ENCODE measurements at regions not wholly inside any gene's neighbourhood (a gene's known extent, or its start where the extent isn't known, plus 50 kb on each side); places are given as distances from the start of the nearest gene placed in this dataset.
"Not testable (repeated sequence)": the region's sequence is repeated elsewhere in the genome, so short reads cannot be mapped to it uniquely, and the experiment has no call there.

GRCh38 chr2:83155826-83156225 is 1303.3 kb downstream of the SUCLG1 start:
- DNase-seq (ENCODE audit: low read depth) = no peak

- no peak for DNase-seq (ENCODE audit: low read depth)
Observed at GRCh38 chr2:83143946-83144345, 1315.1 kb downstream of the SUCLG1 start.

GRCh38 chr2:83142934-83143333 is 1316.1 kb downstream of the SUCLG1 start:
- no peak for DNase-seq (ENCODE audit: low read depth)

- DNase-seq (ENCODE audit: low read depth) = no peak
Observed at GRCh38 chr2:83115606-83116005, 1343.5 kb downstream of the SUCLG1 start.

DNA sequence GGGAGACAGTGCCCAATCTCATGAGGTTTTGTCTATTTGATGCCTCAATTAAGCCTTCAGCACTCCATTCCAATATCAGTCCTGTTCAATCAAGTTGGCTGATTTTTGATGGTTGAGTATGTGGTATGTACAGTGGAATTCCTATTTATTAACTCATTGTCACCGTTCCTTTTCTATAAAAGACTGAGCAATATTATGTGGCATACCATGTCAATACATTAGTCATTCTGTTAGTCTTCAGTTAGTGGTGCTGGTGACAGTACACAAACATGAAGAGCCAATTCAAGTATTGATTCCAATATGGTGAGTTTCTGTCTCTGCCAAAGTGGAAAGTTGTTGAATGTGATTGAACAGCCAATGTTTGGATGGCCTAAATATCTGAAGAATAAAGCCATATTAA is 1343.9 kb downstream of the SUCLG1 start:
- no peak for DNase-seq (ENCODE audit: low read depth)

GRCh38 chr2:83113953-83114352 is 1345.1 kb downstream of the SUCLG1 start:
- DNase-seq (ENCODE audit: low read depth) = no peak

DNA sequence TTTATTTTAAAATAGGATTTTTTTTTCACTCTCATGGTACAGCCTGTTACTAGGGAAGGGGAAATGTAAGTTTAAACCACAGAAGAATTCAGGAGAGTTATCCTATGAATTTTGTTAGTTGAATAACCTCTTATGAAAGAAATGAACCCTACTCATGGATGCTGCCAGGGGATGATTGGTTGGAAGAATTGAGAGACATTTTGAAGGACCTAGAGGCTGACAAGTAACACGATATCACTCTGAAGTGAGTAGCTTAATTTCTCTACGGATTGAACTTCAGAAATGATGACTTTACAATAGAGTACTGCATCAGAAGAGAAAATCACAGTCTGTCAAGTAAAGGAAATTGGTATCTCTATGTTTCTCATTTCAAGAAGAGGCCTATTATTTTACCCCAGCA is 1346.2 kb downstream of the SUCLG1 start:
- no peak for DNase-seq (ENCODE audit: low read depth)

GRCh38 chr2:83109284-83109683 is 1349.8 kb downstream of the SUCLG1 start:
- no peak for DNase-seq (ENCODE audit: low read depth)

DNA sequence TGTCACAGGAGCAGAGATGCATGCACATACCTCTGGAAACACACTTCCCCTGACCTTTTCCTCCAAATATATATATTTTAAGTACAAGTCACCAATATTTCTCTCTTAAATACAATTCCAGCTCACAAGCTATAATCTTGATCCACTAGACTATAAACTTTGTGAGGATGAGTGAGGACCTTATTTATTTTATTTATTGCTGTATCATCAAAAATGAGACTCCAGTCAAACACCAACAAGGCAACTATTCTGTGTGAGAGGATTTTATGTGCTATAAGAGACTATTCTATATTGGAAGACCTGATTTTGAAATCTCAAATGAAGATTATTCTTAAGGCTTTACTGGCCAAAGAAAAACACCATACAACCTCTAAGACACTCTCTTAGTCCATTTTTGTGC is 1352.2 kb downstream of the SUCLG1 start:
- no peak for DNase-seq (ENCODE audit: low read depth)

DNA sequence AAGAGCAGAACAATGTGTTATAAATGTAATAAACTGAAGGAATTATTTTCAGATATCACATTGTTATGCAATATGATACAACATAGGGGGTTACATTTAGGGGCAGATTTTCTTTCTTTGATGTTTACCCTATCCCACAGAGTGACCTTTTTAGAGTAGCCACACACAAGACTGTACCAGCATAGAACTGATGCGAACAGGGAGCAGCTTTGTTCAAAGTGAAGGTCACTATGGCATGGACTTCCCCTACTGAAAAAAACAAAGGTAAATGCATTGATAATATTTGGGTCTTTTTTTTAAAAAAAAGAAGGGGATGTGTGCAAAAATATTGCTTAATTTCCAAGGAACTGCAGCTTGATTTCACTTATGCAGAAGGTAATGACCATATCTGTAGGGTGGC is 1354.9 kb downstream of the SUCLG1 start:
- DNase-seq (ENCODE audit: low read depth) = no peak

- DNase-seq (ENCODE audit: low read depth) = peak; percentile 93
Observed at GRCh38 chr2:83103613-83104012, 1355.5 kb downstream of the SUCLG1 start.

- DNase-seq (ENCODE audit: low read depth) = not testable (repeated sequence)
Observed at GRCh38 chr2:83089051-83089450, 1370.0 kb downstream of the SUCLG1 start.

DNA sequence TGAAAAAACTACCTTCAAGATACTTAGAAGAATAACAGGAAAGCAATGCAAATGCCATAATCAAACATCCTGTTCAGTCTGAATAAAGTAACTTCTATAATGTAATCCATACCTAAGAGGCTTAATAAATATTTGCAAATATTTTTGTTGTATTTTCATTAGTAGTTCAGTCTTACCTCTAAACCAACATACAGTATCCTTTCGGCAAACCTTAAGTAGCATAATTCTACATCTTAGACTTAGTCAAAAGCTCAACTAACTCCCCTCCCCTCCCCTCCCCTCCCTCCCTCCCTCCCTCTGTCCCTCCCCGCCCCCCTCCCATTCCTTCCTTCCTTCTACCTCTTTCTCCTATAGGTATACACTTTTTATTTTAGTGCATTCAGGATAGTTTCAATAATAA is 1373.2 kb downstream of the SUCLG1 start:
- no peak for DNase-seq (ENCODE audit: low read depth)

GRCh38 chr2:83081826-83082690 is 1377.0 kb downstream of the SUCLG1 start:
- DNase-seq (ENCODE audit: low read depth) = no peak

- DNase-seq (ENCODE audit: low read depth) = no peak
Observed at GRCh38 chr2:83079007-83079406, 1380.1 kb downstream of the SUCLG1 start.

- no peak for DNase-seq (ENCODE audit: low read depth)
Observed at GRCh38 chr2:83072767-83073166, 1386.3 kb downstream of the SUCLG1 start.

GRCh38 chr2:83071914-83072313 is 1387.2 kb downstream of the SUCLG1 start:
- no peak for DNase-seq (ENCODE audit: low read depth)

GRCh38 chr2:83071352-83071751 is 1387.7 kb downstream of the SUCLG1 start:
- no peak for DNase-seq (ENCODE audit: low read depth)

GRCh38 chr2:83069724-83070123 is 1389.4 kb downstream of the SUCLG1 start:
- no peak for DNase-seq (ENCODE audit: low read depth)

- DNase-seq (ENCODE audit: low read depth) = peak; percentile 49
Observed at GRCh38 chr2:83068714-83069113, 1390.4 kb downstream of the SUCLG1 start.

GRCh38 chr2:83067947-83068346 is 1391.1 kb downstream of the SUCLG1 start:
- no peak for DNase-seq (ENCODE audit: low read depth)

- no peak for DNase-seq (ENCODE audit: low read depth)
Observed at GRCh38 chr2:83063933-83064332, 1395.1 kb downstream of the SUCLG1 start.

DNA sequence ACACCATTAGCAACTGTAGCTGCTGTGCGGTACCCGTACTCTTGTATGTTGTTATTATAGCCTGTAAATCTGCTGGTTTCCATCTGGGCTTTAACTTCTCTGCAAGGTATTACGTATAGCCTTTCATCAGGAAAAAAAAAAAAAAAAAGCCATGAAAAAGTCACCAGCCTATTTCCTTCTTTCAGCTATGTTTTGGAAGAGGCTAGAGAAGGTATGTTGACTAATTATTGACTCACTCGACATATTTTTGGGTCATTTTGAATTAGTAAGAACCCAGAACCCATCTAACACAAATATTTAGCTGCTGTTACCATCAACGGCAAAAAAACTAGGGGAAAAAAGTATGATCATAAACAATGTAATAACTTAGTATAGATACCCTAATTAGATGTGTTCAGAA is 1395.6 kb downstream of the SUCLG1 start:
- DNase-seq (ENCODE audit: low read depth) = no peak

GRCh38 chr2:83058683-83059082 is 1400.4 kb downstream of the SUCLG1 start:
- DNase-seq (ENCODE audit: low read depth) = no peak

All from HS-5 (cell line).